Caco-2 (cell line): ENCODE measurements at regions not wholly inside any gene's neighbourhood (a gene's known extent, or its start where the extent isn't known, plus 50 kb on each side); places are given as distances from the start of the nearest gene placed in this dataset.
"Not testable (repeated sequence)": the region's sequence is repeated elsewhere in the genome, so short reads cannot be mapped to it uniquely, and the experiment has no call there.

Experiments used
- BruUV-seq: library from RNA; stranded (reverse); fragments of 400-500 nt; replicated peaks from 2 replicates; lab custom pipeline; 2021; lab: Mats Ljungman, UMichigan
- CTCF ChIA-PET: fragments of 300-600 bp; sonication (Branson Sonifier 250); formaldehyde crosslinking; loops from one replicate; lab custom pipeline; 2022; ENCODE audit warnings: antibody characterized with exemption; lab: Charles Lee
- POLR2A ChIA-PET: fragments of 300-600 bp; sonication (Branson Sonifier 250); formaldehyde crosslinking; loops from one replicate; lab custom pipeline; 2022; ENCODE audit warnings: antibody characterized with exemption; lab: Charles Lee
- DNase-seq, 2 experiments: peaks; one replicate each; pipeline versions ENCODE4 v3.0.0 to v3.0.0-alpha.2; 2020 to 2022
- H3K27me3 ChIP-seq: replicated peaks from 2 replicates; pipeline ENCODE4 v1.6.0; 2011; ENCODE audit warnings: low read length; ENCODE audit not compliant: control insufficient read depth, insufficient read depth
- H3K36me3 ChIP-seq: 2 replicates; pipeline ENCODE4 v1.5.1; 2011; ENCODE audit warnings: low read length; ENCODE audit not compliant: control insufficient read depth, insufficient read depth
- H3K4me1 ChIP-seq: fragments of 250-450 bp; sonication (Bioruptor Pico); 2 replicates; pipeline ENCODE4 v1.5.1; 2020; ENCODE audit warnings: mild to moderate bottlenecking
- H3K4me3 ChIP-seq: 2 replicates; pipeline ENCODE4 v1.5.1; 2011; ENCODE audit warnings: low read depth, mild to moderate bottlenecking, control low read depth, low read length
- H3K9me3 ChIP-seq: fragments of 250-450 bp; sonication (Bioruptor Pico); 2 replicates; pipeline ENCODE4 v1.5.1; 2020; ENCODE audit warnings: mild to moderate bottlenecking, moderate library complexity
- H3K27ac Mint-ChIP-seq: one replicate; pipeline ENCODE4 v1.8.0; 2022; ENCODE audit warnings: mixed read lengths; ENCODE audit not compliant: unreplicated experiment
- H3K27me3 Mint-ChIP-seq: one replicate; pipeline ENCODE4 v1.8.0; 2022; ENCODE audit warnings: mixed read lengths; ENCODE audit not compliant: insufficient read depth, unreplicated experiment
- H3K36me3 Mint-ChIP-seq: one replicate; pipeline ENCODE4 v1.8.0; 2022; ENCODE audit warnings: mild to moderate bottlenecking, mixed read lengths; ENCODE audit not compliant: insufficient read depth, unreplicated experiment
- H3K4me1 Mint-ChIP-seq: one replicate; pipeline ENCODE4 v1.8.0; 2022; ENCODE audit warnings: low read depth, mixed read lengths; ENCODE audit not compliant: unreplicated experiment
- H3K4me3 Mint-ChIP-seq: one replicate; pipeline ENCODE4 v1.8.0; 2022; ENCODE audit warnings: mild to moderate bottlenecking, moderate library complexity, mixed read lengths; ENCODE audit not compliant: unreplicated experiment
- H3K9me3 Mint-ChIP-seq: one replicate; pipeline ENCODE4 v1.8.0; 2022; ENCODE audit warnings: mixed read lengths; ENCODE audit not compliant: unreplicated experiment
- CTCF ChIP-seq, 2 experiments: fragments of 200-600 bp in 1 of 2; IDR thresholded peaks; 1 replicate in 1 of 2; 2 replicates in 1 of 2; pipeline versions ENCODE4 v1.5.1 to v1.8.0; 2011 to 2022; ENCODE audit warnings: antibody characterized with exemption in 1 of 2, control low read depth in 1 of 2, inconsistent platforms in 1 of 2, low read depth in 1 of 2, low read length in 1 of 2, mild to moderate bottlenecking in 1 of 2, moderate library complexity in 1 of 2; ENCODE audit not compliant: insufficient read depth in 1 of 2, severe bottlenecking in 1 of 2, unreplicated experiment in 1 of 2
- intact Hi-C: fragments of 100-400 bp; cut with micrococcal nuclease; formaldehyde crosslinking; loops from one replicate; pipeline ENCODE4 v1.10.0; 2022; ENCODE audit not compliant: unreplicated experiment

- ChIA-PET CTCF (no interaction called here), POLR2A (no interaction called here)
- no peaks in the 10 kb centered on the region for H3K27me3 ChIP-seq
- no peak for DNase-seq
- H3K9me3 ChIP-seq: no peaks in the 10 kb centered on the region
- Mint-ChIP-seq H3K4me3 (no peak overlapping the region), H3K36me3 (no peaks in the 10 kb centered on the region), H3K9me3 (peaks cover 11% of the 10 kb centered on the region), H3K27ac (no peak overlapping the region), H3K27me3 (no peaks in the 10 kb centered on the region), H3K4me1 (no peaks in the 10 kb centered on the region)
- no peak for TF ChIP-seq CTCF (IDR thresholded peaks at IDR 0.05; ENCODE audit: insufficient read depth in 1 of 2, low read depth in 1 of 2, low read length in 1 of 2, severe bottlenecking in 1 of 2, unreplicated experiment in 1 of 2)
- intact Hi-C loops: no loop called here
- H3K4me1 ChIP-seq: no peaks in the 10 kb centered on the region
- no peak overlapping the region for H3K4me3 ChIP-seq
- H3K36me3 ChIP-seq: no peaks in the 10 kb centered on the region
- no TSS peak for BruUV-seq
Observed at GRCh38 chr14:80278293-80279023, 67.2 kb upstream of the DIO2 start.

GRCh38 chr14:80275208-80275850 lies 64.0 kb upstream of the DIO2 start:
- Mint-ChIP-seq H3K27ac (no peak overlapping the region), H3K27me3 (no peaks in the 10 kb centered on the region), H3K9me3 (peaks cover 11% of the 10 kb centered on the region), H3K4me3 (no peak overlapping the region), H3K4me1 (no peaks in the 10 kb centered on the region), H3K36me3 (no peaks in the 10 kb centered on the region)
- Histone ChIP-seq H3K9me3 (no peaks in the 10 kb centered on the region), H3K4me1 (no peaks in the 10 kb centered on the region), H3K27me3 (no peaks in the 10 kb centered on the region), H3K4me3 (no peak overlapping the region), H3K36me3 (no peaks in the 10 kb centered on the region)
- intact Hi-C loops: no loop called here
- BruUV-seq: no TSS peak
- no peak for TF ChIP-seq CTCF (IDR thresholded peaks at IDR 0.05; ENCODE audit: insufficient read depth in 1 of 2, low read depth in 1 of 2, low read length in 1 of 2, severe bottlenecking in 1 of 2, unreplicated experiment in 1 of 2)
- ChIA-PET POLR2A (no interaction called here), CTCF (no interaction called here)
- no peak for DNase-seq

- H3K36me3 ChIP-seq, POLR2A ChIA-PET, H3K4me1 Mint-ChIP-seq, BruUV-seq, H3K36me3 Mint-ChIP-seq, H3K4me1 ChIP-seq, H3K4me3 ChIP-seq, intact Hi-C loops, H3K27ac Mint-ChIP-seq, DNase-seq, CTCF ChIA-PET, H3K27me3 ChIP-seq, H3K27me3 Mint-ChIP-seq, H3K9me3 ChIP-seq, H3K4me3 Mint-ChIP-seq: not testable (repeated sequence)
- H3K9me3 Mint-ChIP-seq: peaks cover 11% of the 10 kb centered on the region
Observed at GRCh38 chr14:80274310-80274709, 63.0 kb upstream of the DIO2 start.
